PC-3 (cell line): ENCODE measurements at regions not wholly inside any gene's neighbourhood (a gene's known extent, or its start where the extent isn't known, plus 50 kb on each side); places are given as distances from the start of the nearest gene placed in this dataset.

ENCODE experiments used
- EZH2 ChIP-seq: fragments of 300-600 bp; sonication (generic); IDR thresholded peaks from one replicate; pipeline ENCODE4 v1.6.1; 2017; ENCODE audit warnings: antibody characterized with exemption, mild to moderate bottlenecking, low read length; ENCODE audit not compliant: unreplicated experiment
- EZH2phosphoT487 ChIP-seq: fragments of 300-600 bp; sonication (generic); IDR thresholded peaks from 2 replicates; pipeline ENCODE4 v1.6.1; 2018; ENCODE audit warnings: mild to moderate bottlenecking, antibody characterized with exemption, low read length, borderline replicate concordance
- TF ChIP-seq, protein P1 (sequence below): fragments of 300-600 bp; sonication (generic); conservative IDR thresholded peaks from 2 replicates; pipeline ENCODE4 v1.5.1; 2017; ENCODE audit warnings: antibody characterized with exemption, low read depth, mild to moderate bottlenecking, low read length

GRCh38 chr19:28301463-28301862 is 911.5 kb downstream of the UQCRFS1 start:
- TF ChIP-seq, protein P1, sequence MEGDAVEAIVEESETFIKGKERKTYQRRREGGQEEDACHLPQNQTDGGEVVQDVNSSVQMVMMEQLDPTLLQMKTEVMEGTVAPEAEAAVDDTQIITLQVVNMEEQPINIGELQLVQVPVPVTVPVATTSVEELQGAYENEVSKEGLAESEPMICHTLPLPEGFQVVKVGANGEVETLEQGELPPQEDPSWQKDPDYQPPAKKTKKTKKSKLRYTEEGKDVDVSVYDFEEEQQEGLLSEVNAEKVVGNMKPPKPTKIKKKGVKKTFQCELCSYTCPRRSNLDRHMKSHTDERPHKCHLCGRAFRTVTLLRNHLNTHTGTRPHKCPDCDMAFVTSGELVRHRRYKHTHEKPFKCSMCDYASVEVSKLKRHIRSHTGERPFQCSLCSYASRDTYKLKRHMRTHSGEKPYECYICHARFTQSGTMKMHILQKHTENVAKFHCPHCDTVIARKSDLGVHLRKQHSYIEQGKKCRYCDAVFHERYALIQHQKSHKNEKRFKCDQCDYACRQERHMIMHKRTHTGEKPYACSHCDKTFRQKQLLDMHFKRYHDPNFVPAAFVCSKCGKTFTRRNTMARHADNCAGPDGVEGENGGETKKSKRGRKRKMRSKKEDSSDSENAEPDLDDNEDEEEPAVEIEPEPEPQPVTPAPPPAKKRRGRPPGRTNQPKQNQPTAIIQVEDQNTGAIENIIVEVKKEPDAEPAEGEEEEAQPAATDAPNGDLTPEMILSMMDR = no peak
- TF ChIP-seq EZH2phosphoT487 (no peak), EZH2 (no peak)
